SK-N-SH treated with all-trans-retinoic acid at 6 μM for 48 hours (cell line): ENCODE measurements at regions not wholly inside any gene's neighbourhood (a gene's known extent, or its start where the extent isn't known, plus 50 kb on each side); places are given as distances from the start of the nearest gene placed in this dataset.

Experiments
- ATAC-seq: fragments of 200-7000 bp; cut with Tn5 transposase; 3 replicates; pipeline ENCODE4 v1.9.1; 2020; ENCODE audit warnings: mild to moderate bottlenecking, moderate library complexity
- BACH2 ChIP-seq: fragments of 250-450 bp; sonication (Bioruptor Pico); IDR thresholded peaks from 2 replicates; pipeline ENCODE4 v1.9.0; 2021; ENCODE audit warnings: mild to moderate bottlenecking, borderline replicate concordance
- CSDC2 ChIP-seq: fragments of 250-450 bp; sonication (Bioruptor Pico); IDR thresholded peaks from 2 replicates; pipeline ENCODE4 v1.5.0; 2020; ENCODE audit warnings: mild to moderate bottlenecking, moderate library complexity
- ESRRG ChIP-seq: fragments of 250-450 bp; sonication (Bioruptor Pico); IDR thresholded peaks from 2 replicates; pipeline ENCODE4 v1.6.1; 2021; ENCODE audit warnings: mild to moderate bottlenecking
- ISL1 ChIP-seq: fragments of 250-450 bp; sonication (Bioruptor Pico); IDR thresholded peaks from 2 replicates; pipeline ENCODE4 v2.1.2; 2022; ENCODE audit warnings: mild to moderate bottlenecking, moderate library complexity
- OSR1 ChIP-seq: fragments of 250-450 bp; sonication (Bioruptor Pico); IDR thresholded peaks from 2 replicates; pipeline ENCODE4 v1.8.0; 2022; ENCODE audit warnings: moderate library complexity, mild to moderate bottlenecking, inconsistent platforms
- RARB ChIP-seq: fragments of 250-450 bp; sonication (Bioruptor Pico); IDR thresholded peaks from 2 replicates; pipeline ENCODE4 v1.8.0; 2021; ENCODE audit warnings: mild to moderate bottlenecking, moderate library complexity
- TCF4 ChIP-seq: fragments of 250-450 bp; sonication (Bioruptor Pico); IDR thresholded peaks from 2 replicates; pipeline ENCODE4 v1.8.0; 2021; ENCODE audit warnings: mild to moderate bottlenecking, moderate library complexity, borderline replicate concordance
- TOX ChIP-seq: fragments of 250-450 bp; sonication (Bioruptor Pico); IDR thresholded peaks from 2 replicates; pipeline ENCODE4 v1.8.0; 2021; ENCODE audit warnings: mild to moderate bottlenecking, moderate library complexity, borderline replicate concordance
- ZFP30 ChIP-seq: fragments of 450-650 bp; formaldehyde crosslinking; IDR thresholded peaks from 2 replicates; pipeline ENCODE4 v1.5.0; 2022; ENCODE audit warnings: mild to moderate bottlenecking, moderate library complexity
- TF ChIP-seq, protein P1 (sequence below): fragments of 250-450 bp; sonication (Bioruptor Pico); IDR thresholded peaks from 2 replicates; pipeline ENCODE4 v1.5.0; 2020; ENCODE audit warnings: mild to moderate bottlenecking, moderate library complexity
- TF ChIP-seq, protein P2 (sequence below): fragments of 250-450 bp; sonication (Bioruptor Pico); IDR thresholded peaks from 2 replicates; pipeline ENCODE4 v1.8.0; 2021; ENCODE audit warnings: low read depth, mild to moderate bottlenecking, moderate library complexity, borderline replicate concordance

DNA sequence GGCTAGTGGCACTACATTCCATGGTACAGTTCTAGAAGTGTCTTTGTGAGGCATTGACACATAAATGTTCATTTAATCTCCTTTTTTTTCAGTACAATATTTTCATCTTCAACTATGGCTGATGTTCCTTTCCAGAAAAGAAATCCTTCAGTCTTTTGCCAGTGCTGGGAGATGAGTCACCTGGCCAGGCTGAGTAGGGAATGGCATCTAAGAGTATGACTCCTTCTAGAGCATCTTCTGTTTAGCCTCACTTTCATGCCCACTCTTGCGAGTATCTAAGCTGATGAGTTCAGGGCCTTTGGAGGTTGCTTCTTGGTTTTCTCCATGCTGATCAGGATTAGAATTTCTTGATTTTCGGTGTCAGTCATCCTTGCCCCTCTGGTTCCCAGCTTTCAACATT lies 124.4 kb downstream of the SLC28A3 start (continued):
- TF ChIP-seq, protein P1, sequence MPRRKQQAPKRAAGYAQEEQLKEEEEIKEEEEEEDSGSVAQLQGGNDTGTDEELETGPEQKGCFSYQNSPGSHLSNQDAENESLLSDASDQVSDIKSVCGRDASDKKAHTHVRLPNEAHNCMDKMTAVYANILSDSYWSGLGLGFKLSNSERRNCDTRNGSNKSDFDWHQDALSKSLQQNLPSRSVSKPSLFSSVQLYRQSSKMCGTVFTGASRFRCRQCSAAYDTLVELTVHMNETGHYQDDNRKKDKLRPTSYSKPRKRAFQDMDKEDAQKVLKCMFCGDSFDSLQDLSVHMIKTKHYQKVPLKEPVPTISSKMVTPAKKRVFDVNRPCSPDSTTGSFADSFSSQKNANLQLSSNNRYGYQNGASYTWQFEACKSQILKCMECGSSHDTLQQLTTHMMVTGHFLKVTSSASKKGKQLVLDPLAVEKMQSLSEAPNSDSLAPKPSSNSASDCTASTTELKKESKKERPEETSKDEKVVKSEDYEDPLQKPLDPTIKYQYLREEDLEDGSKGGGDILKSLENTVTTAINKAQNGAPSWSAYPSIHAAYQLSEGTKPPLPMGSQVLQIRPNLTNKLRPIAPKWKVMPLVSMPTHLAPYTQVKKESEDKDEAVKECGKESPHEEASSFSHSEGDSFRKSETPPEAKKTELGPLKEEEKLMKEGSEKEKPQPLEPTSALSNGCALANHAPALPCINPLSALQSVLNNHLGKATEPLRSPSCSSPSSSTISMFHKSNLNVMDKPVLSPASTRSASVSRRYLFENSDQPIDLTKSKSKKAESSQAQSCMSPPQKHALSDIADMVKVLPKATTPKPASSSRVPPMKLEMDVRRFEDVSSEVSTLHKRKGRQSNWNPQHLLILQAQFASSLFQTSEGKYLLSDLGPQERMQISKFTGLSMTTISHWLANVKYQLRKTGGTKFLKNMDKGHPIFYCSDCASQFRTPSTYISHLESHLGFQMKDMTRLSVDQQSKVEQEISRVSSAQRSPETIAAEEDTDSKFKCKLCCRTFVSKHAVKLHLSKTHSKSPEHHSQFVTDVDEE (CRISPR knock-in tag), result no peak
- no peak for TF ChIP-seq CSDC2
- TF ChIP-seq TCF4, result no peak
- TF ChIP-seq ISL1 (CRISPR knock-in tag), result no peak
- no peak for TF ChIP-seq ESRRG (CRISPR knock-in tag)

DNA sequence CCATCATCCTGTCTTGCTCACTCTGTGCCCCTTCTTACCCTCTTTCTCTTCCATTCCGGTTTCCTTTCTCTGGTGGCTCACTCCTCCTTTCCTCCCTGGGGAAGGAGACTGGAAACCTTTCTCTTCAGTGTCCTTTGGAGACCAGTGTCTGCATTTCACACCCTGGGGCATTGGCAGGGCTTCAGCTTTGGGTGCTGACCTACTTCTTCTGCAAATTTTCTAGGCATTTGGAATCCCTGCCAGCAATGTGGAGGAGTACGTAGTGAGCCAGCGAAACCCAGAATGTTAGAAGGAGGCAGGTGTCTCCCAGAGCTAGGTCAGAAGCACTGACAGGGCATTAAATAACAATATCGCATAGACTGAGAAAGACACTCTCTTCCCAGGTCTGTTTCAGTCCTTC lies 122.2 kb downstream of the SLC28A3 start:
- no peak for ATAC-seq
- TF ChIP-seq, protein P1 (CRISPR knock-in tag), result no peak
- TF ChIP-seq BACH2 (CRISPR knock-in tag) (no peak), RARB (CRISPR knock-in tag) (no peak), TCF4 (no peak), ZFP30 (CRISPR knock-in tag) (no peak), TOX (CRISPR knock-in tag) (no peak), ISL1 (CRISPR knock-in tag) (no peak)
- TF ChIP-seq, protein P2, sequence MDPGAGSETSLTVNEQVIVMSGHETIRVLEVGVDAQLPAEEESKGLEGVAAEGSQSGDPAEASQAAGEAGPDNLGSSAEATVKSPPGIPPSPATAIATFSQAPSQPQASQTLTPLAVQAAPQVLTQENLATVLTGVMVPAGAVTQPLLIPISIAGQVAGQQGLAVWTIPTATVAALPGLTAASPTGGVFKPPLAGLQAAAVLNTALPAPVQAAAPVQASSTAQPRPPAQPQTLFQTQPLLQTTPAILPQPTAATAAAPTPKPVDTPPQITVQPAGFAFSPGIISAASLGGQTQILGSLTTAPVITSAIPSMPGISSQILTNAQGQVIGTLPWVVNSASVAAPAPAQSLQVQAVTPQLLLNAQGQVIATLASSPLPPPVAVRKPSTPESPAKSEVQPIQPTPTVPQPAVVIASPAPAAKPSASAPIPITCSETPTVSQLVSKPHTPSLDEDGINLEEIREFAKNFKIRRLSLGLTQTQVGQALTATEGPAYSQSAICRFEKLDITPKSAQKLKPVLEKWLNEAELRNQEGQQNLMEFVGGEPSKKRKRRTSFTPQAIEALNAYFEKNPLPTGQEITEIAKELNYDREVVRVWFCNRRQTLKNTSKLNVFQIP (CRISPR knock-in tag), result no peak

DNA sequence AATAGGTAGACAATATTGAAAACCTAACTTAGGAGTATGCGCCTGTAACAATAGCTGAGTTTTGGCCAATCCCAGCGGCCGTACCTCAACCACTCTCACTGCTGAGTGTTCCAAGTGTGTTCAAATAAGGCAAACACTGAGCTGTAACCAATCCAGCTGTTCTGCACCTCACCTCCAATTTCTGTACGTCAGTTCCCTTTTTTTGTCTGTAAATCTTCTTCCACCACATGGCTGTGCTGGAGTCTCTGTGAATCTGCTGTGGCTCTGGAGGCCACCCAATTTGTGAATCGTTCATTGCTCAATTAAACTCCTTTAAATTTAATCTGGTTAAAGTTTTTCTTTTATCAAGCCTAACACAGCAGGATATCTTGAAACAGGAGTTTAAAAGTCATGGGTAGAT lies 116.3 kb downstream of the SLC28A3 start:
- TF ChIP-seq OSR1 (CRISPR knock-in tag), result no peak
- ATAC-seq, result no peak
